CD4-positive, alpha-beta memory T cell (primary cell): ENCODE measurements at regions not wholly inside any gene's neighbourhood (a gene's known extent, or its start where the extent isn't known, plus 50 kb on each side); places are given as distances from the start of the nearest gene placed in this dataset.

Source experiments
- CTCF ChIA-PET: fragments of 350-600 bp; sonication (Branson Sonifier 250); formaldehyde crosslinking; loops from one replicate; lab custom pipeline; 2021; ENCODE audit warnings: inconsistent platforms; ENCODE audit not compliant: partially characterized antibody; lab: Charles Lee
- POLR2A ChIA-PET: fragments of 350-600 bp; sonication (Branson Sonifier 250); formaldehyde crosslinking; loops from one replicate; lab custom pipeline; 2021; ENCODE audit not compliant: partially characterized antibody; lab: Charles Lee
- DNase-seq, 5 donors: peaks; one replicate each; pipeline versions ENCODE4 v3.0.0 to v3.0.0-alpha.2; 2020 to 2022; ENCODE audit warnings: mixed read lengths in 1 of 5
- H3K27ac ChIP-seq: one replicate; pipeline ENCODE4 v1.7.0; 2013; ENCODE audit warnings: low read depth, low read length
- H3K27me3 ChIP-seq: 2 replicates; pipeline ENCODE4 v1.7.0; 2013; ENCODE audit warnings: mild to moderate bottlenecking, low read length, moderate library complexity; ENCODE audit not compliant: insufficient read depth
- H3K36me3 ChIP-seq: 2 replicates; pipeline ENCODE4 v1.7.0; 2013; ENCODE audit warnings: mild to moderate bottlenecking, low read length, moderate library complexity; ENCODE audit not compliant: insufficient read depth
- H3K4me1 ChIP-seq: 2 replicates; pipeline ENCODE4 v1.7.0; 2013; ENCODE audit warnings: mild to moderate bottlenecking, low read length, moderate library complexity; ENCODE audit not compliant: insufficient read depth
- H3K4me3 ChIP-seq, 2 donors: one replicate each; pipeline ENCODE4 v1.7.0; 2013; ENCODE audit warnings: low read length in 2 of 2, mild to moderate bottlenecking in 1 of 2
- H3K9me3 ChIP-seq, 2 donors: one replicate each; pipeline ENCODE4 v1.7.0; 2013; ENCODE audit warnings: low read length in 2 of 2, control low read depth in 1 of 2; ENCODE audit not compliant: control insufficient read depth in 1 of 2
- H3K27ac Mint-ChIP-seq, 7 donors: one replicate each; pipeline ENCODE4 v1.8.0; 2020 to 2021; ENCODE audit warnings: mixed read lengths in 7 of 7, mild to moderate bottlenecking in 6 of 7, inconsistent platforms in 3 of 7, moderate library complexity in 3 of 7
- H3K27me3 Mint-ChIP-seq, 2 donors: one replicate each; pipeline ENCODE4 v1.8.0; 2020 to 2021; ENCODE audit warnings: mixed read lengths in 2 of 2
- H3K36me3 Mint-ChIP-seq, 2 donors: one replicate each; pipeline ENCODE4 v1.8.0; 2020 to 2021; ENCODE audit warnings: mixed read lengths in 2 of 2, inconsistent platforms in 1 of 2, mild to moderate bottlenecking in 1 of 2
- H3K4me1 Mint-ChIP-seq, 4 donors: one replicate each; pipeline ENCODE4 v1.8.0; 2020 to 2021; ENCODE audit warnings: mixed read lengths in 4 of 4, mild to moderate bottlenecking in 1 of 4
- H3K4me3 Mint-ChIP-seq, 8 donors: one replicate each; pipeline ENCODE4 v1.8.0; 2020 to 2021; ENCODE audit warnings: mixed read lengths in 8 of 8, mild to moderate bottlenecking in 7 of 8, moderate library complexity in 6 of 8, inconsistent platforms in 3 of 8
- H3K9me3 Mint-ChIP-seq, 8 donors: one replicate each; pipeline ENCODE4 v1.8.0; 2020 to 2021; ENCODE audit warnings: mixed read lengths in 8 of 8, mild to moderate bottlenecking in 5 of 8, inconsistent platforms in 3 of 8, moderate library complexity in 1 of 8
- intact Hi-C: fragments of 100-400 bp; cut with micrococcal nuclease; formaldehyde crosslinking; loops from one replicate; pipeline ENCODE4 v1.15.1; 2023

DNA sequence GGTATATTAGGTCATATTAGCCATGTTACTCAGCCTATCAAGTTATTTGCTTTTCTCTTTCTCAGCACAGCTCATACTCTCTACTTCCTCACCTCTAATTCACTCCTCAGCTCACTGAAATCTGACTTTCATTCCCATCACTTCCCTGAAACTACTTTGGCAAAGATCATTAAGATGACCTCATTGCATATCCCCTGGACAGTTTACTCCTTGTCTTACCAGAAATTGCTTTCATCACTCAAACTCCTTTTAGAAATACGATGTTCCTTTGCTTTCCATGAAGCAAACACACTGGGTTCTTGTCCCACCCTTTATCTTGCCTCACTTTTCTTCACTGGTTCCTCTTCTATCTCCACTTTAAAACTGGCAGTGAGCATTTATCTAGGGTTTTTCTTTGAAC, 354.4 kb downstream of the TUSC7 start:
- H3K4me3 Mint-ChIP-seq = no peak overlapping the region

DNA sequence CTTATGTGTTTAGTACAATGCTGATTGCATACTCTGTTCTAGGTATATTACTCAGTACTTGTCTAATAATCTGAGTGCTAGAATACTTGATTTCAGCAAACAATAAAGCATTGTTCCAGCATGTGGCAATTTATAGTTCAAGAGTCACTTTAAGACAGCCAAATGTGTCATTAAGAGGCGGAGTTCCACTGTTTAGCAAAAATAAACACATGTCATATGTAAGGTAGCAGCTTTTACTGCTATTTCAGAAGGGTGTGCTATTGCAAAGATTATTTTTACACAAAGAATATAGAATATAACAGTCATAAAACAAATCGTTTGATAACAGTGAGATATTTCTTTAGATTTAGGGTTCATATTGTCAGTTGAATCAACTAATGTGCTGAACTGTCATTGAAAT, 358.7 kb downstream of the TUSC7 start:
- H3K9me3 ChIP-seq = no peaks in the 10 kb centered on the region
- Mint-ChIP-seq H3K36me3 (no peaks in the 10 kb centered on the region), H3K27me3 (no peaks in the 10 kb centered on the region), H3K4me3 (no peak overlapping the region), H3K9me3 (peaks cover 0 to 11% (median 2%) of the 10 kb centered on the region in 8 donors), H3K27ac (no peak overlapping the region), H3K4me1 (no peaks in the 10 kb centered on the region)
- DNase-seq = no peak
- CTCF ChIA-PET = no interaction called here
- intact Hi-C loops = no loop called here
- no peaks in the 10 kb centered on the region for H3K4me1 ChIP-seq
- POLR2A ChIA-PET = no interaction called here
- H3K27me3 ChIP-seq = no peaks in the 10 kb centered on the region
- no peaks in the 10 kb centered on the region for H3K36me3 ChIP-seq
- H3K27ac ChIP-seq = no peak overlapping the region
- H3K4me3 ChIP-seq = no peak overlapping the region

More for the DNA sequence above, 354.4 kb downstream of the TUSC7 start:
- Histone ChIP-seq H3K4me1 (no peaks in the 10 kb centered on the region), H3K9me3 (no peaks in the 10 kb centered on the region), H3K27me3 (no peaks in the 10 kb centered on the region), H3K36me3 (no peaks in the 10 kb centered on the region), H3K4me3 (no peak overlapping the region), H3K27ac (no peak overlapping the region)
- ChIA-PET CTCF (no interaction called here), POLR2A (no interaction called here)
- H3K4me1 Mint-ChIP-seq = no peaks in the 10 kb centered on the region
- no peaks in the 10 kb centered on the region for H3K36me3 Mint-ChIP-seq
- DNase-seq = no peak
- intact Hi-C loops = no loop called here
- peaks cover 0 to 5% (median 3%) of the 10 kb centered on the region in 8 donors for H3K9me3 Mint-ChIP-seq
- no peaks in the 10 kb centered on the region for H3K27me3 Mint-ChIP-seq
- H3K27ac Mint-ChIP-seq = no peak overlapping the region

- no peaks in the 10 kb centered on the region for H3K27me3 ChIP-seq
- H3K4me1 ChIP-seq = no peaks in the 10 kb centered on the region
- Mint-ChIP-seq H3K27me3 (no peaks in the 10 kb centered on the region), H3K36me3 (no peaks in the 10 kb centered on the region), H3K4me3 (no peak overlapping the region), H3K9me3 (peaks cover 0 to 6% (median 0%) of the 10 kb centered on the region in 8 donors), H3K4me1 (no peaks in the 10 kb centered on the region), H3K27ac (no peak overlapping the region)
- H3K4me3 ChIP-seq = no peak overlapping the region
- CTCF ChIA-PET = no interaction called here
- no peak overlapping the region for H3K27ac ChIP-seq
- intact Hi-C loops = no loop called here
- DNase-seq = no peak
- POLR2A ChIA-PET = no interaction called here
- no peaks in the 10 kb centered on the region for H3K36me3 ChIP-seq
- no peaks in the 10 kb centered on the region for H3K9me3 ChIP-seq
These were observed 365.2 kb downstream of the TUSC7 start for GRCh38 chr3:117074826-117075225.

DNA sequence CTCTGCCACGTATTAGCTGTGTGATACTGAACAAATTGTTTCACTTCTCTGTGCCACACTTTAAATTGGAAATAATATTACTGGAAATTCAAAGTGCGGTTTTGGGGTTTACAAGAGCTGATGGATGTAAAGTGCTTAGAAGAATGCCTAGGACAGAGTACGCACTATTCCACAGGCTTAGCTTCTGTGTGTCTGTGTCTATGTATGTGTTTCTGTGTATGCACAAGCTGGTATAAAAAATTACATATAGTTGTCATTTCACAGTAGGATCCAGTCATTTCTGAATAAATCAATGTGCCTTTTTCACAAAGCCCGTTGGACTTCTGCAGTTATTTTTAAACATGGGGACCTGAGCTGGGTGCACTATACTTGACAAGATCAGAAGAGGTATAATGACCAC, 370.4 kb downstream of the TUSC7 start:
- no peak overlapping the region for H3K27ac ChIP-seq
- no peaks in the 10 kb centered on the region for H3K4me1 Mint-ChIP-seq
- intact Hi-C loops = no loop called here
- no peaks in the 10 kb centered on the region for H3K36me3 Mint-ChIP-seq
- POLR2A ChIA-PET = no interaction called here
- CTCF ChIA-PET = no interaction called here
- H3K9me3 Mint-ChIP-seq = peaks cover 0 to 13% (median 0%) of the 10 kb centered on the region in 8 donors
- no peak for DNase-seq
- no peaks in the 10 kb centered on the region for H3K9me3 ChIP-seq
- no peak overlapping the region for H3K4me3 ChIP-seq
- H3K4me3 Mint-ChIP-seq = no peak overlapping the region
- H3K27me3 Mint-ChIP-seq = no peaks in the 10 kb centered on the region
- H3K36me3 ChIP-seq = no peaks in the 10 kb centered on the region
- H3K27ac Mint-ChIP-seq = no peak overlapping the region
- H3K4me1 ChIP-seq = no peaks in the 10 kb centered on the region
- no peaks in the 10 kb centered on the region for H3K27me3 ChIP-seq

DNA sequence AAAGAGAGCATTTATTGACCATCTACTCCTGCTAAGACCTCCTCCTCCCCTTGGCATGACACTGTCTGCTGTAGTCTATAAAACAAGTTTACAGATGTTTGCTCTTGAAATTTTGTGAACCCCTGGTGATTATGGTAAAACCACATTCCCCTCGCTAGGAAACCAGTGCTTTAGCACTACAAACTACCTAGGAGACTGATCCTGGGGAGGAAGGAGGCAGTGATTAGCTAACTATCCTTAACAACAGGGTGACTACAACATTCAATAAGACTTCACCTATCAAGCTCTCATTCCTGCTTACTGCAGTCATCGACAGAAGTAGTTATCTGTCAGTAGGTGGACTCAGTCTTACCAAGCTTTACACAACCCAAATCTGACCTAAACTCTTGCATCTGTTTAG, 371.3 kb downstream of the TUSC7 start:
- Histone ChIP-seq H3K4me3 (no peak overlapping the region), H3K36me3 (no peaks in the 10 kb centered on the region), H3K27me3 (no peaks in the 10 kb centered on the region), H3K9me3 (no peaks in the 10 kb centered on the region), H3K27ac (no peak overlapping the region), H3K4me1 (no peaks in the 10 kb centered on the region)
- H3K4me1 Mint-ChIP-seq = no peaks in the 10 kb centered on the region
- H3K4me3 Mint-ChIP-seq = no peak overlapping the region
- H3K27ac Mint-ChIP-seq = no peak overlapping the region
- H3K9me3 Mint-ChIP-seq = peaks cover 0 to 13% (median 0%) of the 10 kb centered on the region in 8 donors
- no peaks in the 10 kb centered on the region for H3K36me3 Mint-ChIP-seq
- intact Hi-C loops = no loop called here
- ChIA-PET POLR2A (no interaction called here), CTCF (no interaction called here)
- no peaks in the 10 kb centered on the region for H3K27me3 Mint-ChIP-seq
- no peak for DNase-seq

DNA sequence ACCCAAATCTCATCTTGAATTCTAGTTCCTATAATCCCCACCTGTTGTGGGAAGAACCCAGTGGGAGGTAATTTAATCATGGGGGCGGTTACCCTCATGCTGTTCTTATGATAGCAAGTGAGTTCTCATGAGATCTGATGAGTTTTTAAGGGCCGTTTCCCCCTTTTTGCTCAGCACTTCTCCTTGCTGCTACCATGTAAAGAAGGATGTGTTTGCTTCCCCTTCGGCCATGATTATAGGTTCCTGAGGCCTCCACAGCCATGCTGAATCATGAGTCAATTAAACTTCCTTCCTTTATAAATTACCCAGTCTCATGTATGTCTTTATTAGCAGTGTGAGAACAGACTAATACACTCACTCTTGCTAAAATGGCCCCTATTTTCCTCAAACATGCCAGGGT, 374.7 kb downstream of the TUSC7 start:
- CTCF ChIA-PET = no interaction called here

GRCh38 chr3:117084739-117085270, 375.2 kb downstream of the TUSC7 start:
- intact Hi-C loops = no loop called here
- Histone ChIP-seq H3K4me1 (no peaks in the 10 kb centered on the region), H3K27me3 (no peaks in the 10 kb centered on the region), H3K4me3 (no peak overlapping the region), H3K36me3 (no peaks in the 10 kb centered on the region), H3K9me3 (no peaks in the 10 kb centered on the region), H3K27ac (no peak overlapping the region)
- Mint-ChIP-seq H3K27me3 (no peaks in the 10 kb centered on the region), H3K9me3 (peaks cover 0 to 11% (median 3%) of the 10 kb centered on the region in 8 donors), H3K4me1 (no peaks in the 10 kb centered on the region), H3K36me3 (no peaks in the 10 kb centered on the region), H3K4me3 (no peak overlapping the region), H3K27ac (no peak overlapping the region)
- DNase-seq = no peak
- CTCF ChIA-PET = no interaction called here
- POLR2A ChIA-PET = no interaction called here

More for the DNA sequence above, 374.7 kb downstream of the TUSC7 start:
- no peaks in the 10 kb centered on the region for H3K4me1 ChIP-seq
- no peaks in the 10 kb centered on the region for H3K27me3 ChIP-seq
- H3K27ac ChIP-seq = no peak overlapping the region
- Mint-ChIP-seq H3K27ac (no peak overlapping the region), H3K4me3 (no peak overlapping the region), H3K36me3 (no peaks in the 10 kb centered on the region), H3K9me3 (peaks cover 0 to 11% (median 1%) of the 10 kb centered on the region in 8 donors), H3K4me1 (no peaks in the 10 kb centered on the region), H3K27me3 (no peaks in the 10 kb centered on the region)
- H3K9me3 ChIP-seq = no peaks in the 10 kb centered on the region
- POLR2A ChIA-PET = no interaction called here
- intact Hi-C loops = no loop called here
- H3K36me3 ChIP-seq = no peaks in the 10 kb centered on the region
- no peak overlapping the region for H3K4me3 ChIP-seq
- no peak for DNase-seq

DNA sequence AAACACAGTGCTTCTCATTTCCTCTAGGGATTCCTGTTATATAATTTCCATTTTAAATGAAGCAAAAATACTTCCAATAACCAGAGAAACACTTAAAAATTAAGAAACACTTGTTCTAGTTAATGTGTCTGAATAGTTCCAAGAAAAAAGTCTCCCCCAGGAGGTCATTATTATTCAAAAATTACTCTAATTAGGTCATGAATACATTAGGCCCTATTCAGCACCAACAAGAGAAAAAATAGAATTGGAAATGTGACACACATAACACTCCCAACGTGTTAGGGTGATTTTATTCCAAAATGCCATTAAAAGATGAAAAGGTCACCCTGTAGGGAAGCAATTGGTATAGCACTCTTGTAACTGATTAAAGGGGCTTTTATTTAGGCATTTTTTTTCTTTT, 382.1 kb downstream of the TUSC7 start:
- H3K27ac ChIP-seq = no peak overlapping the region
- Mint-ChIP-seq H3K4me1 (no peaks in the 10 kb centered on the region), H3K9me3 (peaks cover 0 to 7% (median 4%) of the 10 kb centered on the region in 8 donors), H3K27me3 (no peaks in the 10 kb centered on the region), H3K4me3 (no peak overlapping the region), H3K27ac (no peak overlapping the region), H3K36me3 (no peaks in the 10 kb centered on the region)
- ChIA-PET CTCF (no interaction called here), POLR2A (no interaction called here)
- H3K4me3 ChIP-seq = no peak overlapping the region
- H3K27me3 ChIP-seq = no peaks in the 10 kb centered on the region
- DNase-seq = no peak
- no peaks in the 10 kb centered on the region for H3K36me3 ChIP-seq
- no peaks in the 10 kb centered on the region for H3K9me3 ChIP-seq
- intact Hi-C loops = no loop called here
- no peaks in the 10 kb centered on the region for H3K4me1 ChIP-seq
